Hepatic stellate cell (primary cell): ENCODE measurements at regions not wholly inside any gene's neighbourhood (a gene's known extent, or its start where the extent isn't known, plus 50 kb on each side); places are given as distances from the start of the nearest gene placed in this dataset.
"Not testable (repeated sequence)": the region's sequence is repeated elsewhere in the genome, so short reads cannot be mapped to it uniquely, and the experiment has no call there.

Experiments
- DNase-seq: peaks from one replicate; pipeline ENCODE4 v3.0.0; 2011; ENCODE audit warnings: low spot score

- DNase-seq = no peak
Measured at GRCh38 chr5:67879620-67880510, 335.7 kb upstream of the PIK3R1 start.

- DNase-seq = no peak
Measured at GRCh38 chr5:67878933-67879332, 336.6 kb upstream of the PIK3R1 start.

- DNase-seq = no peak
Measured at GRCh38 chr5:67876371-67876770, 339.2 kb upstream of the PIK3R1 start.

- no peak for DNase-seq
Measured at GRCh38 chr5:67875601-67876000, 340.0 kb upstream of the PIK3R1 start.

GRCh38 chr5:67873935-67874334 is 341.6 kb upstream of the PIK3R1 start:
- no peak for DNase-seq

- no peak for DNase-seq
Measured at GRCh38 chr5:67870662-67871061, 344.9 kb upstream of the PIK3R1 start.

- DNase-seq = not testable (repeated sequence)
Measured at GRCh38 chr5:67864335-67864734, 351.2 kb upstream of the PIK3R1 start.

- no peak for DNase-seq
Measured at GRCh38 chr5:67858471-67859031, 357.0 kb upstream of the PIK3R1 start.

GRCh38 chr5:67857502-67857901 is 358.1 kb upstream of the PIK3R1 start:
- no peak for DNase-seq

- no peak for DNase-seq
Measured at GRCh38 chr5:67855523-67855922, 360.0 kb upstream of the PIK3R1 start.

GRCh38 chr5:67850906-67851305 is 364.6 kb upstream of the PIK3R1 start:
- DNase-seq = not testable (repeated sequence)

GRCh38 chr5:67844924-67845323 is 370.6 kb upstream of the PIK3R1 start:
- DNase-seq = no peak

GRCh38 chr5:67842806-67843205 is 372.8 kb upstream of the PIK3R1 start:
- DNase-seq = no peak

- not testable (repeated sequence) for DNase-seq
Measured at GRCh38 chr5:67837225-67837624, 378.3 kb upstream of the PIK3R1 start.

- DNase-seq = not testable (repeated sequence)
Measured at GRCh38 chr5:67836496-67836895, 379.1 kb upstream of the PIK3R1 start.

GRCh38 chr5:67831048-67831447 is 384.5 kb upstream of the PIK3R1 start:
- DNase-seq = no peak

- no peak for DNase-seq
Measured at GRCh38 chr5:67827541-67827940, 388.0 kb upstream of the PIK3R1 start.

- DNase-seq = no peak
Measured at GRCh38 chr5:67824852-67825251, 390.7 kb upstream of the PIK3R1 start.

GRCh38 chr5:67817652-67818051 is 397.9 kb upstream of the PIK3R1 start:
- no peak for DNase-seq

- no peak for DNase-seq
Measured at GRCh38 chr5:67816456-67816855, 399.1 kb upstream of the PIK3R1 start.

GRCh38 chr5:67815455-67816391 is 399.8 kb upstream of the PIK3R1 start:
- no peak for DNase-seq

GRCh38 chr5:67814569-67815311 is 400.8 kb upstream of the PIK3R1 start:
- no peak for DNase-seq
